HG03280 (cell line): ENCODE measurements at regions not wholly inside any gene's neighbourhood (a gene's known extent, or its start where the extent isn't known, plus 50 kb on each side); places are given as distances from the start of the nearest gene placed in this dataset.

Source experiments
- ATAC-seq: cut with Tn5 transposase; IDR thresholded peaks from one replicate; pipeline ENCODE4 v1.9.1; 2021; ENCODE audit warnings: mild to moderate bottlenecking, moderate library complexity; ENCODE audit not compliant: unreplicated experiment

DNA sequence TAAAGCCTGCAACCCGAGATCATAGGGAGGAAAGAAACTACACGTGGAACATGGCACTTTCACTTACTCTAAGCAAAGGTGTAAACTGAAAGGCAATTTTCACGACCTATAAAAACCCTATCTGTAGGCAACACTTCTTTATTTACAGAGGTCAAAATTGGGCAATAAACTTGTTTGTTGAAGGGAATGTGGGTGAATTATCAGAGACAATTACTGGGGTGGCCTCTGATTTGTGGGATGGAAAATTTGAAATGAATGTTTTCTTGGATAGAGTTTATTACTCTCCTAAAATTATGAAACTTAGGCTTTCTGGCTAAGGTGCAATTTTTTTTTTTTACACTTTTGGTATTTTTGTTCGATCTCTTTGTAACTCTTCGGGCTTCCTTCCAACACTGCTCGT lies 734.1 kb upstream of the TENM3 start:
- ATAC-seq, result no peak

DNA sequence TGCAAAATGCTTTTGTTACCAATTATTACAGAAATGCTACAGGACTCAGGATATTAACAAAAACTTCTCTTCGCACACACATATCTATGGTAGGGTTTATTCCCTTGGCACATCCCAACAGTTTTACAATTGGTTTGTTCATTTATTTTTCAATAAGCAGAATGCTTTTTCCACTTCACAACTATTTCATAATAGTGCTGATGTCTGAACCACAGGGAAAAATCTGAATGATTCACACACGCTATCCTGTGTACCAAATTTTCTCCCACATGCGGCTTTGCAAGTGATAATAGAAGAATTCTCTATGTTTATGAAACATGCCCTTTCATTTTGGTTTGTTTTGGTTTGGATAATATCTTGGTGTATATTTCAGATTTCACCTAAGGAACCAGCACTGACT lies 725.7 kb upstream of the TENM3 start:
- ATAC-seq, result no peak

DNA sequence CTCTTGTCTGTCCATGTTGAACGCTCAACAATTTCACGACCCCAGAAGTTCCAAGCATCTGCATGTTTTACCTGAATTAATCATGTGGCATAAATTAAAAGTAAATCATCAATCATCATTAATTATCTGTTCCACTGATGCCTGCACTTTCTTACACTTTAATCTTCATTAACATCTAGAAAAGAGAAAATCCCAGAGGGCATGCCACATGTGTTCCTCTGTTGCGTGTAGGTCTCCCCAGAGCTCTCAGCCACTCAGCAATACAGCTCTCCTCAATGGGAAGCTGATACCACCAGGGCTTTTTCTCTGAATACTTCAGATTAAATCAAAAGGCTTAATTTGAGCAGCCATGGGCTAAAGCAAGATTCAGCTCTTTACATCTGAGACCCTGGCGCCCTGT lies 722.4 kb upstream of the TENM3 start:
- no peak for ATAC-seq

DNA sequence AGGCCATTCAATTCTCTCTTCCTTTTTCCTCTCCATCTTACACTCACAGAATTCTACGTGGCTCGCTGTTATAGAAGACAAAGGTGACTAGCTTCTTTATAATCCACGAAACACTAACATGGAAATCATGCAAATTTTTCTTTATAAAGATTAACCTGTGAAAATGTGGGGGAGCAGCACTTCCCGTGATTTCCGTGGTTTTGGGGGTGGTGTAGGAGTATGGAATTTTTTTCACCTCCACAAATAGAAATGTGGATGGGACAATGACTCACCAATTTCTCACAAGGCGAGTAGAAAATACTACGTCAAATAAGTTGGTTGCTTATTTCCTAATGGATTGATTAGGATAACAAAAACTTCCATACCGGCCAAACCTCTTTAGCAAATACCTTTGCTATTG lies 719.2 kb upstream of the TENM3 start:
- no peak for ATAC-seq

DNA sequence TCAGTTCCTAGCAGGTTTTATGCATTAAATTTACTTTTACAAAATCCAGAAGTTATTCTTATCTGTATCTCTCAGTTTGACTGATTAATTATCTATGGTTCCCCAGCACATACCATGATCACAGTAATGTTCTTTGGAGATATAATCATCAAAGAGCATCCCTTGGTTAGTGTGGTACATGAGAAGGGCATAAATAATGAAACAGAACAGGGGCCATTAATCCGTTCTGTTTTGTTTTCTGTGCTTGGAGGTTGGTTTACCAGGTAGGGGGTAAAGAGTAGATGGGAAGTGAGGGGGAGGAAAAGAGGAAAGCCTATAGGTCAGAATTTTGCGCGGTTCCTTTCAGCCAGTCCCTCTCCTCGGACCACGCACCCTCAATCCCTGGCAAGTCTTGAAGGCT lies 718.7 kb upstream of the TENM3 start:
- ATAC-seq, result no peak

DNA sequence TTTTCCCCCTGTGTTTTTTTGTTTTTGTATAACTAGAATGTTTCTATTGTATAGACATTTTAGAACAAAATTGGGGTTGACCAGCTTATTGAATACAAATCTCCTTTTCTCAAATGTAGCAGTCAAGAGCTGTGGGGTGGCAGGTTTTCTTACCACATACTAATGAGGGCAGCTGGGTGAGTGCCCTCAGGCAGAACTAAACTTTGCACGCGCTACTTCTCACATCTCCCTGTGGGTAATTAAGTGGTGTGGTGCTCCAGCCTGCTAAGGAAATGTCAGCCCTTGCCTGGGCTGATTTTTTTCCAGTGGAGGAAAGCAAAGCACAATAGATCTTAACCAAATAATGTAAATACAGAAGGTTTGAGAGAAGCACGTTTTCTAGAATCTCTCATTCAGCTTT lies 717.6 kb upstream of the TENM3 start:
- no peak for ATAC-seq

DNA sequence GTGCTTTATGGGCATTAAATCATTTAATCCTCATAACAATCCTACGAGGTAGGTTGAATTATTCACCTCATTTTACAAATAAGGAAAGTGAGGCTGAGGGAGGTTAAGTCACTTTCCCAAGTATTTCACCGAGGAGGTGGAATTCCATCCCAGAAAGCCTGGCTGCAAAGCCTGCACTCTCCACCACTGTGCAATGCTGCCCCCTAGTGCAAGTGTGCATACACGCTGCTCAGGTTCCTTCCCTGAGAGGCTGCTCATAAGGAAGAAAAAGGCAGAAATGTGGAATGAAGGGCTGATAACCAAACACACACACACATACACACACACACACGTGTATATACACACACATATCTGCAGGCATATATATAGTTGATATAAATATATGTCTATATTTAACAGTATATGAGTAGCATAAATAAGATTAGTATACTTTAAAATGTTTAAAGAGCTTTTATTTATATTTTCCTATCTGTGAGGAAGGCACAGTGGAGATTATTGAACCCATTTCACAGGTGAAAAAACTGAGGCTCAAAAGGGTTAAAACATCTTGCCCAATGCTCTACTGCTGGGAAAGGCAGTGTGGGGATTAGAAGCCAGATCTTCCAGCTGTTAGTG lies 714.5 kb upstream of the TENM3 start:
- ATAC-seq, result peak; percentile 79

DNA sequence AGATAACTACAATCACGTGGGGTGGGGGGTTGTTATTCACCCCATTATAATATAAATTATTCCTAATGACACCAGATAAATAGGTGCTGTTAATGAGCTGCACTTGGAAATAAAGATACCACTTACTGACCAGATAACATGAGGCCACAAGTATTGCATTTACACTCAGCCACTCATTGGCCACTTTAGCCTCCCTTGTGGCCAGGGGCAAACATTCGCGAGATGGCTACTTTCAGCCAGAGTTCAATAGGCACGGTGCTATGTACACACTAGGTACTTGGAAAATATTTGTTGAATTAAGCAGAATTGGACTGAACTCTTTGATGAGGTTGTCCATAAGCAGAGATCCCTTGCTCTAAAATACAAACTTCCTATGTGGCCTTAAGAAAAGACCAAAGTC lies 713.7 kb upstream of the TENM3 start:
- ATAC-seq, result no peak

DNA sequence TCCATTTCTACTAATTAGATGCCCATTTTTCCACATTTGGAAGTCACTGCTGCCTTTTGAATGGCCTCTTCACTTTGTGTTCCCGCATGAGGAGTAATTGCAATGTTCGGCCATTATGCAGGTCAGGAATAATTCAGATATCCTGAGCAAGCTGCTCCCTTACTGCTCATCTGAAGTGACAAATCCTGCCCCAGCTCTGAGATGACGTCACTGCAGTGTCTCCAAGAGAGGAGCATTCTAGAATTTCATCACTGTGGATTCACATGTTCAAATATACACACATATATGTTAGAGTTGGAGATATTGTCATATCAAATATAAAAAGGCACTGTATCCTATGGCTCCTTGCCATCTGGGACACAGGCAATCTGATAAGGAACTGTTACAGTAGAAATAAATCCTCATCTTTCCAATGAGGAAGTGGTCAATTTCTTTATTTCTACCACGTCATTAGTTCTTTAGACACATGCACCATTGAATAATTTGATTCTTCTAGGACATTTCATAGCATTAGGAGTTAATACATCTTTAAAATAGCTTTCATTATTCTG lies 706.9 kb upstream of the TENM3 start:
- ATAC-seq, result no peak

DNA sequence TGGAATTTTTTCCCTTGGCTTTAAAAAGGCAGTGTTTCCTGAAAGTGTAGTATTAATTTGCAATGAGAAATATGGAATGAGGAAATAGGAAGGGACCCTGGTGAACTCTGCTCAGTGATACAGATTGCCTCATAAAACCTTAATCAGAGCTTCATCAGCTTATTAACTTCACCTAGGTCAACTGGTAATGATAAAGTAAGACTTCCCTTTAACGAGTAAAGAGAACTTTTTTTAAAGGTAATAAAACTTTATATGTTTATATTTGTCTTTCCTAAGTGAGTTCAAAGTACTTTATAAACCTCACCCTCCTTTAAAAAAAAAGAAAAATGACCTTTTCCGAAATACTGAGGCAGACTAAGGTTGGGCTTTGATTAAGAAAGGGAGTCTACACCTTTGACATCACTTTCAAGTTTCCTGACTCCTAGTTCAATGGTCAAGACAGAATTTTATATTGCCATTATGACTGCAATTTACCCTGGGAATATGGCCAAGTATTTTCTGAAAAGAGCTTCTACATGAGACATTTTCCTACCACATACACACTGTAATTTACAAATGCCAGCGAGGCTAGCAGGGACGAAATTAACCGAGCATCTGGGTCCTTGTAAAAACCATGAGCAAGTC lies 706.3 kb upstream of the TENM3 start:
- no peak for ATAC-seq

DNA sequence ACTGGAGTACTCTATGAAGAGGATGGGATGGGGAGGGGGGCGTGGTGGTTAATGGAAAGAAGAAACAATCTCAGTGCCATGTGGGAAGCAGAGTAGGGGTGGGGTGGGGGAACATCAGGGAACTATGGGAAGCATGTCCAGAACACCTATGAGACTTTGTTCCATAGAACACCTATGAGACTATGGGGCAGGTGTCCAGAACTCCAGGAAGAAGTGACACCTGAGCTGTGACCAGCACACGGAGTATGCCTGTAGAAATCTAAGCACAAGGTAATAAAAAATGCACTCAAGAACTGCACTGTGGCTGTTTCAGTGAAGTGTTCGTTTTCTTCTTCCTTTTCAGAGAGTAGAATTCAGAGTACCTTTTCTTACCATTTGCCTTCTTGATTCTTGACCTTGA lies 704.8 kb upstream of the TENM3 start:
- no peak for ATAC-seq

DNA sequence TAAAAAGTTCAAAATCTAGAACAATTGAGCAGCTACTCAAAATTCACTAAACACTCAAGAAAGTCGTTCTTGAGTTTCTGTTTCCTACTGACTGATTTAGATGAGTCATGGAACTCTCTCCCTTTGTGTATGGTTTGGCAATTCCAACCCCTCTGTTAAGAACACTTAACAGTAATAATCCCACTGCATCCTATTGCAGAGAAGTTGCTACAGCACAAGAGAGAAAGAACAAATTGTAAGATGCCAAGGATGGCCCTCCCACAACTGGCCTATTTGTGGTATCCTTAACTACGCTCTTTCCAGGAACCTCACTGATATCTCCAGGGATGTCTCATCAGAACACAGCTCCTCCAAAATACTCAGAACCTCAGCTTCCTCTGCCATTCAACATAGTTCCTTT lies 701.8 kb upstream of the TENM3 start:
- no peak for ATAC-seq

DNA sequence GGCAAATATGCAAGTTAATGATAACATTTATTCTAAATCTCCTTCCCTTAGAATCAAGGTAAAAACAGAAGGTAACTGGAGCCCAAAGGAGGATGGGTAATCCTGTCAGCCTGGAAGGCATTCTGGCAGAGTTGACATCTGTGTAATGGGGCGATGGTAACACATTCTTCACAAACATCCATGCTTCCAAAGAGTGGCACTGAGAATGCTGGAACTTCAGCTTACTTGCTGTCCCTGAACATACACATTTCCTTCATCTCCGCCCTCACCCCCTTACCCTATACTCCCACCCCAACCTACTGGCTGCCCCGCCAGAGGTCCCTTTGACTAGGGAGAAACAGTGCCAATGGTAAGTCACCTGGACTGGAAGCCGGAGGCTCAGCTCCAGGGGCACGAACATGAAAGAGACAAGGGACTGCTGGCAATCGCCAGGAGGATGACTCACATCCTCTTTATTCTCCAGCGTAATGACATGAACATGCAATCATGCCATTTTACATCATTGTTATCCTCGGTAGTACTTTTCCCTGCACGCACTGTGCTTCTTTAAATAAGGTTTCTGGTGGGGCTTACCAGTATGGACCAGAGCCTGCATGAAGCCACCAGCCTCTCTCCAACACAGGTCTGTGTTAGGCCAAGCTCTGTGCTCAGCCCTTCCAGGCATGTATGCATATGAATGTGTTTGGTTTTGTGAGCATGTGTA lies 694.2 kb upstream of the TENM3 start:
- no peak for ATAC-seq

DNA sequence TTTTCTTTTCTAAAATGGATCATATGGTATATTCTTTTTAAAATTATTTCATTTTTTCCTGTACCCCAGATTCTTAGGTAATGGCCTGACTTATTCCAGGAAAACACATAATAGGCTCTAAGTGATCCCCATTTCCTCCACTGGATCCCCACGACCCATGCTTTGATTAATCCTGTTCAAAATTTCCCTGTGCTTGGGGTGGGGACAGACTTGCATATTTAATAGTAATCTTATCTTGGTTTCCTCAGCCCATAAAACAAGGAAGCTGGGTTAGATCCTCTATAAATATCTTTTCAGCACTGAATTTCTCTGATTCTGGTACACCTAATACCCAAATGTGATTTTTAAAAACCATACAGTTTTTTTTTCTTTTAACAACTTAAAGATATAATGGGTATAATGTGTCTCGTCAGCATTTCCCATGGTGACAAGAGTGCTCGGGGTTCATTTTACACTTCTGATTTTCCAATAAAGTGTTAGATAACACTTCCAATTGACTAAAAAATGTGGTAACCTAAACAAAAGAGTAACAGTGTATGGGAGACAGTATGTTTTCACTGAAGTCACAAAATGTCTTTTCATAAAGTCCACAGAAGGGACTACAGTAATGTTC lies 693.5 kb upstream of the TENM3 start:
- ATAC-seq, result no peak

DNA sequence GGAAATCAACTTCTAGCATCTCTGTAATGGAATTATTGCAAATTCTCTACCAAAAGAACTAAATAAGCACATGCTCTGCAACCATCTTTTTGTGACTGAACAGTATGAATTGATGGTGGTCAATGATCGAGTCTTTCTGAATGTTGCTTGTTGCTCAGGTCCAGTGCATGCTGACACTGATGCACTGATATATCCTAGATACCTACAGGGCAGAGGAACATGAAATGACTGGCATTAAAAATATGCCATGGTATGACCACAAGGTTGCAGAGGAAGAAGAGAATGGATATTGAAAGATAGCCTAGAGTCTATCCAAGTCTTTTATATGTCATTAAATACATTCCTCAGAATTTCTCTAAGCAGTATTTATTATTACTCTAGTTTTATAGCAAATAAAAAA lies 692.8 kb upstream of the TENM3 start:
- no peak for ATAC-seq

DNA sequence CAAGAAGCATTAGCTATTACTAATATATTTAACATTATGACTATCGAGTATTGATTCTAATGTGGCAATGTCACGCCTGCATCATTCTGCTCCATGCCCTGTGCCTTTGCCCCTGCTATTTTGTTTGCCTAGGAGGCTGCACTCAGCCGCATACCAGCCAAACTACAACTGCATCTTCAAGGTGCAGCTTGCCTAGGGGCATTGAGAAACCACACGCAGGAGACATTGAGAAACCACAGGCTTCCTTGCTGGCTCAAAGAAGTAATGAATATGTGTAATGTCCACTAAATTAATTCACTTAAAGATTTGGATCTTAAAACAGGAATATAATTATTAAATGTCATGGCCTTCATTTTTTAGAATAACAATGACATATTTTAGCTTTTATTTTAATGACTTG lies 683.6 kb upstream of the TENM3 start:
- no peak for ATAC-seq

DNA sequence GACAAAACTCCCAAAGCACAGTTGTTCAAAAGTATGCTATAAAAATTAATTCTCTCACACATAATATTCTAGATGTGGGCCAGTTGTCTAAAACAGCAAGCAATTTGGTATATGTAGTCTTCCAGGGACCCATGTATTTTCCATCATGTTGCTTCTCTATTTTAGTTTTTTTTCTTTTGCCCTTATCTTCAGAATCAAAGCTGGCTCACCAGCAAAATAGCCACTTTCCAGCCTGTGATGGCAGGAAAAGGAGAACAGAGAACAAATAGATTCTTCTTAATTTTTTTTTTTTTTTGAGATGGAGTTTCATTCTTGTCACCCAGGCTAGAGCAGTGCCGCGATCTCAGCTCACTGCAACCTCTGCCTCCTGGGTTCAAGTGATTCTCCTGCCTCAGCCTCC lies 680.8 kb upstream of the TENM3 start:
- ATAC-seq, result no peak

DNA sequence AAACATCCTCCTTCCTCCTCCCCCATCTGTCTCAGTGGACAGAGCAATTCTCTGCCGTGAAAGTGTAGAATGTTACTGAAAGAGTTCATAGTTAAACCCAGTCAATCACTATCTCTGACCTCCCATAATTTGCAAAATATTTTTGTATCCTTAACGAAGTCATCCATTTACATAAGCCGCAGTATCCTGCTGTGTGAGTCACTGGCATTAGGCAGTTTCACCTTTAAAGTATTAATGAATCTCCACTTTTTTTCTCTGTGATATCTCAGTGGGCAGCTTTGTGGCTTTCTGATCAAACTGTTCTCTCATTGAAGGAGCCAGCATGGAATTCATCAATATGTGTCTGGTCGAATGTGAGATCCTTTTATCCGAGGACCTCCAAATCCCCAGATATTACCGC lies 678.6 kb upstream of the TENM3 start:
- ATAC-seq, result no peak

DNA sequence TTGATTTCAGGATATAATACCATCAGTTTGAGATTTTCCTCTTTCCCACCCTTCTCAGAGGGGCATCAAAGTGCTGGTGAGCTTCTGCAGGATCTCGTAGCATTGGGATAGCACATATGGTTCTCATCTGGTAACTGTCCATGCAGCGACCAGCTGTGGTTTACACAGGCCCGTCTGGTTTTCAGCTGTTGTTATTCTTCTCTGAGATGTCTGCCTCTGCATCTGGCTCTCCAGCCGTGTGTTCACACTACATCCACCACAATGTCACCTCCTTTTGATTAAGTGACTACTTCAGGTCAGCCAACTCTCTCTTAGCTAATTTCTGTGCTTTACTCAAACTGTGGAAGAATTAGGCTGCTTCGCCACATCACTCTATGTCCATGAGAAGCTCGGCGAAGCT lies 676.7 kb upstream of the TENM3 start:
- ATAC-seq, result no peak

DNA sequence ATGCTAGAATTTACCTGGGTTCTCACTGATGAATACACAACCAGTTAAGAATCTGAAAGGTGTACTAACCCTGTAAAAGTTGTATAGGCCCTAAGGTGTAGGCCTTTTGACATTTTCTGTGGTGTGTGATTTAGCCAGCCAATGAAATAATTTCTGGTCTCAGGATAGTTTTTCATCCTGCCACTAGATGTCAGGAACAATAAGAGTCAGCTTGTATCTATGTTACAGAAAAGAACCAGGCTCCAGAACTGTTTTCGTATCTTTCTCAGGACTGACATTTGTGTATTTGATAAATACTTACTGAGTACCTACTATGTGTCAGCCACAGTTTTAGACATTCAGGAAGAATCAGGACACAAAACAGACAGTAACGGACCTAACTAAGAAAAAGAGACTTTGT lies 673.6 kb upstream of the TENM3 start:
- ATAC-seq, result no peak

DNA sequence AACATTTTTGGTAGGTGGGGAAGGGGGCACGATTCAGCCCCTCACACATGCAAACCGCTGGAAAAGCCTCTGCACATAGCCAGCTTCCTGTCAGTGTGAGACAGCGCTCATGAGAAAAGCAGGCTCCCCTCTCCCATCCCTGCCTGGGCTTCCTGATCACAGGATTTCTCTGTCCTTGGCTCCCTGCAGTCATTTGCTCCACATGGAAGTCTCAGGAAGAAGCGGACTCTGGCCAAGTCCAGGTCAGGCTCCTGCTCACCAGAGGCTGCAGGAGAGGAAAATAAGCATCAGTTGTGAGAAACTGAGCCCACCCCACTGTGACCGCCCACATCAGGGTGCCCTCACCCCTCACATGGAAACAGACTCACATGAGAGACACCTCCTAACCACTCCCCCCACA lies 664.3 kb upstream of the TENM3 start:
- no peak for ATAC-seq

DNA sequence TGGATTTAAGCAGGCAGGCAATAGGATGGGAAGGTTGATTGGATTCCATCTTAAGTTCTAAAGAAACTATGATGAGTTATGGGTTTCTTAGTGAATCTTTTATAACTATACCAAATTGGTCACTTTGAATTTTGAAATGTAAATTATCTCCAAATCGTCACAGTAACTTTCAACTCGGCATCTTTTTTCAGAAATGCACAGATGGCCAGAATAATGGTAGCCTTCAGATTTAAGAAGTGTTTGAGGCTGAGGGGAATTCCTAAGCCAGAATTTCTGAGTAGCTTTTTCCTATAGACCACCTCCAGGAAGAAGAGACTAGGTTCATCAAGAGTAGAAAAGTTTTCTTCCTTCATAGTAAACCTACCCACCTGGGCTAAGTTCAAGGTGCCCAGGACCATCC lies 663.7 kb upstream of the TENM3 start:
- ATAC-seq, result no peak
